Mucosa of descending colon (tissue), 3 donors: ENCODE measurements at regions not wholly inside any gene's neighbourhood (a gene's known extent, or its start where the extent isn't known, plus 50 kb on each side); places are given as distances from the start of the nearest gene placed in this dataset.
"Not testable (repeated sequence)": the region's sequence is repeated elsewhere in the genome, so short reads cannot be mapped to it uniquely, and the experiment has no call there.

Experiments
- ATAC-seq: fragments of 200-7000 bp; cut with Tn5 transposase; one replicate; pipeline ENCODE4 v1.9.1; 2020; ENCODE audit warnings: mild to moderate bottlenecking, moderate library complexity
- DNase-seq, 3 donors: peaks; one replicate each; pipeline ENCODE4 v3.0.0-alpha.2; 2020
- H3K36me3 ChIP-seq: fragments of 200-600 bp; one replicate; pipeline ENCODE4 v1.8.0; 2021; ENCODE audit warnings: low read depth, mild to moderate bottlenecking
- H3K4me1 ChIP-seq: fragments of 200-600 bp; one replicate; pipeline ENCODE4 v1.8.0; 2021; ENCODE audit warnings: low read depth, mild to moderate bottlenecking
- H3K4me3 ChIP-seq: fragments of 200-600 bp; one replicate; pipeline ENCODE4 v1.8.0; 2021; ENCODE audit warnings: mild to moderate bottlenecking
- H3K9me3 ChIP-seq: fragments of 200-600 bp; one replicate; pipeline ENCODE4 v1.8.0; 2021; ENCODE audit warnings: mild to moderate bottlenecking
- CTCF ChIP-seq: fragments of 200-600 bp; IDR thresholded peaks from one replicate; pipeline ENCODE4 v1.8.0; 2022; ENCODE audit warnings: antibody characterized with exemption, mild to moderate bottlenecking
- intact Hi-C, 2 donors: fragments of 100-400 bp; cut with DNase I in 1 of 2; cut with micrococcal nuclease in 1 of 2; formaldehyde crosslinking; loops; one replicate each; pipeline versions ENCODE4 v1.11.0 to v1.11.1; 2022; cut with DNase I, micrococcal nuclease
- donor health status: DM: no; HTN: no; CAD: no; lungs with moderate emphysema.
- donor health status: DM: no; HTN: no; CAD: no.
- donor health status: DM: no; HTN: yes; CAD: no.

DNA sequence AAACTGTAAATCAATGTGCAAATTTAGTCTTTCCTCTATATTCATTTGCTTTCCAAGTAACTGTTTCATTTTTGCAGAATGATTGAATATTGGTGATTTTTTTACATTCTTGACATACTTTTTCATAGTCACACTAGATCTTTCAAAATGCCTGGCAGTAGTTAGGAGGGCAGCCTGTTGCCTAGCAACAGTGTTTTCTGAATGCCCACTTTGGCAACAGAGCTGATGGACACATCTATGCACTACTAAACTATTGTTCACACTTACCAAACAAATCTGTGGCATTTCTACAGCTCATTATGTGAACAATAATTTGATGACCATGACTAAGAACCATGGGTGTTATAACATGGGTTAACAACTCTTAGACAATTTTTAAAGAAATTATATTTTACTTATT is 438.0 kb upstream of the IMPG1 start:
- intact Hi-C loops = no loop called here
- no peak for TF ChIP-seq CTCF
- Histone ChIP-seq H3K4me3 (no peak overlapping the region), H3K9me3 (no peaks in the 10 kb centered on the region), H3K4me1 (no peaks in the 10 kb centered on the region), H3K36me3 (no peaks in the 10 kb centered on the region)
- no peak for DNase-seq
- no peak for ATAC-seq

- Histone ChIP-seq H3K4me1 (no peaks in the 10 kb centered on the region), H3K9me3 (no peaks in the 10 kb centered on the region), H3K4me3 (no peak overlapping the region), H3K36me3 (no peaks in the 10 kb centered on the region)
- TF ChIP-seq CTCF = no peak
- ATAC-seq (no peak), DNase-seq (no peak)
- intact Hi-C loops = no loop called here
These were observed 436.9 kb upstream of the IMPG1 start for GRCh38 chr6:76509397-76509796.

DNA sequence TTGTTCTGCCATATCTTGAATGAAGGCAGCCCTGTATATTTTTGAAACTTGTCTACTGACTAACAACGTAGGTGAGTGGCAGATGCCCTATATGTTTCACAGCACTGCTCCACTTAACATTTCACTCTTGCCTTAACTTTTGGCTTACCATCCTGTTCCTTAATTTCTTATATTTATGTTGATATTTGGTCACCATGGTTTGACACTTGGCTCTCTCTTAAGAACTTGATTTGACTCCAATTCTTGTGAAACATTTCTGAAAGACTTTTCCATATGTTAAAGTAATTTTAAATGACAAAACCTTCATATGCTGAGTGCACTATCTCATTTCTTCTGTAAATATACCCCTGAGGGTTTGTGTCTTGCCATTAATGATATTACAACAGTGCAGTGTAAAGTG is 434.3 kb upstream of the IMPG1 start:
- no peak for TF ChIP-seq CTCF
- intact Hi-C loops = no loop called here
- ATAC-seq (no peak), DNase-seq (no peak)
- no peak overlapping the region for H3K4me3 ChIP-seq
- no peaks in the 10 kb centered on the region for H3K4me1 ChIP-seq
- no peaks in the 10 kb centered on the region for H3K9me3 ChIP-seq
- no peaks in the 10 kb centered on the region for H3K36me3 ChIP-seq

DNA sequence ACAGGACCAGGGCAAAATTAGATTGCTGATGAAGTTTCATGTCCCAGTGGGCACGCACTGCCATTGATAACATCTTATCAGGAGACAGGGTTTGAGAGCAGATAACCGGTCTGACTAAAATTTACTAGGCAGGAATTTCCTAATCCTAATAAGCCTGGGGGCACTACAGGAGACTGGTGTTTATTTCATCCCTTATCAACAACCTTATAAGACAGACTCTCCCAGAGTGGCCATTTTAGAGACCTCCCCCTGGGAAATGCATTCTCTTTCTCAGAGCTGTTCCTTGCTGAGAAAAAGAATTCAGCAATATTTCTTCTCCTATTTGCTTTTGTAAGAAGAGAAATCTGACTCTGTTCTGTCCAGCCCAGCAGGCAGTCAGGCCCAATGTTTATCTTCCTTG is 423.4 kb upstream of the IMPG1 start:
- ATAC-seq (no peak), DNase-seq (no peak)
- no peak for TF ChIP-seq CTCF
- H3K9me3 ChIP-seq = peaks cover 23% of the 10 kb centered on the region
- H3K4me3 ChIP-seq = no peak overlapping the region
- intact Hi-C loops = no loop called here
- H3K36me3 ChIP-seq = no peaks in the 10 kb centered on the region
- no peaks in the 10 kb centered on the region for H3K4me1 ChIP-seq

GRCh38 chr6:76491376-76491775 is 418.9 kb upstream of the IMPG1 start:
- DNase-seq, H3K4me3 ChIP-seq, intact Hi-C loops, H3K4me1 ChIP-seq, H3K36me3 ChIP-seq, ATAC-seq: not testable (repeated sequence)
- peaks cover 23% of the 10 kb centered on the region for H3K9me3 ChIP-seq

- Histone ChIP-seq H3K9me3 (peaks cover 14% of the 10 kb centered on the region), H3K4me3 (no peak overlapping the region), H3K4me1 (no peaks in the 10 kb centered on the region), H3K36me3 (no peaks in the 10 kb centered on the region)
- TF ChIP-seq CTCF = no peak
- intact Hi-C loops = no loop called here
- ATAC-seq (no peak), DNase-seq (no peak)
These were observed 418.0 kb upstream of the IMPG1 start for GRCh38 chr6:76490456-76490855.
